ENCODE measurements at regions not wholly inside any gene's neighbourhood (a gene's known extent, or its start where the extent isn't known, plus 50 kb on each side); places are given as distances from the start of the nearest gene placed in this dataset.

- no peak for TF ChIP-seq CTCF (IDR thresholded peaks at IDR 0.05; ENCODE audit: low read length)
- TF ChIP-seq EZH2 (IDR thresholded peaks at IDR 0.05; ENCODE audit: borderline replicate concordance, low read length), result no peak
These were observed 121.3 kb downstream of the FHIP1A start for GRCh38 chr4:151530230-151530629.
